ENCODE measurements at regions not wholly inside any gene's neighbourhood (a gene's known extent, or its start where the extent isn't known, plus 50 kb on each side); places are given as distances from the start of the nearest gene placed in this dataset.

GRCh38 chr1:229758101-229759036 lies 132.3 kb downstream of the URB2 start:
- TF ChIP-seq RAD21 (IDR thresholded peaks at IDR 0.05; ENCODE audit: low read depth): no peak
- no peak for TF ChIP-seq CREB1 (IDR thresholded peaks at IDR 0.05; ENCODE audit: low read depth)
- TF ChIP-seq CEBPB (IDR thresholded peaks at IDR 0.05): no peak
- no peak for TF ChIP-seq REST (IDR thresholded peaks at IDR 0.05; ENCODE audit: low read depth)
- no peak for TF ChIP-seq TAF1 (IDR thresholded peaks at IDR 0.05; ENCODE audit: low read depth)
